Gastroesophageal sphincter (tissue), 3 donors: ENCODE measurements at regions not wholly inside any gene's neighbourhood (a gene's known extent, or its start where the extent isn't known, plus 50 kb on each side); places are given as distances from the start of the nearest gene placed in this dataset.

ENCODE experiments used
- CTCF ChIP-seq, 4 experiments: fragments of 200-600 bp in 2 of 4; fragments of 450-650 bp in 2 of 4; sonication (generic) in 1 of 4; IDR thresholded peaks; one replicate each; pipeline ENCODE4 v1.5.1; 2017 to 2019; ENCODE audit warnings: antibody characterized with exemption in 4 of 4, mild to moderate bottlenecking in 2 of 4, moderate library complexity in 2 of 4
- EP300 ChIP-seq: sonication (generic); formaldehyde crosslinking; IDR thresholded peaks from one replicate; pipeline ENCODE4 v1.6.1; 2017; ENCODE audit warnings: antibody characterized with exemption, mild to moderate bottlenecking
- POLR2A ChIP-seq, 2 donors: fragments of 450-650 bp; IDR thresholded peaks; one replicate each; pipeline ENCODE4 v1.6.1; 2017; ENCODE audit warnings: antibody characterized with exemption in 2 of 2, mild to moderate bottlenecking in 2 of 2, moderate library complexity in 1 of 2
- POLR2AphosphoS5 ChIP-seq: sonication (generic); formaldehyde crosslinking; IDR thresholded peaks from one replicate; pipeline ENCODE4 v1.6.1; 2017; ENCODE audit warnings: antibody characterized with exemption

- TF ChIP-seq CTCF (IDR thresholded peaks at IDR 0.05) (no peak), POLR2A (IDR thresholded peaks at IDR 0.05) (no peak), POLR2AphosphoS5 (no peak), EP300 (no peak)
Measured at GRCh38 chr11:80758787-80759186, 1318.0 kb upstream of the TENM4 start.
